ENCODE measurements at regions not wholly inside any gene's neighbourhood (a gene's known extent, or its start where the extent isn't known, plus 50 kb on each side); places are given as distances from the start of the nearest gene placed in this dataset.

GRCh38 chr5:67904366-67904765 lies 311.2 kb upstream of the PIK3R1 start:
- Histone ChIP-seq H3K79me2 (ENCODE audit: control insufficient read depth, low read length) (no peaks in the 10 kb centered on the region), H3F3A (ENCODE audit: control insufficient read depth, insufficient read depth) (no peaks in the 10 kb centered on the region), H3K4me2 (ENCODE audit: low read length) (no peak overlapping the region), H3K36me3 (ENCODE audit: control insufficient read depth, low read length) (no peaks in the 10 kb centered on the region), H3K9me3 (ENCODE audit: control insufficient read depth, insufficient read depth, low read length) (no peaks in the 10 kb centered on the region), H3K27ac (ENCODE audit: low read depth, low read length) (no peak overlapping the region), H3K4me3 (ENCODE audit: low read length) (no peak overlapping the region), H3K27me3 (ENCODE audit: control insufficient read depth, low read length) (no peaks in the 10 kb centered on the region), H3K4me1 (ENCODE audit: control insufficient read depth, low read length) (no peaks in the 10 kb centered on the region), H4K20me1 (ENCODE audit: control insufficient read depth, insufficient read depth, low read depth, low read length) (no peaks in the 10 kb centered on the region), H3K9me2 (replicated peaks; ENCODE audit: control insufficient read depth, low read length) (no peaks in the 10 kb centered on the region)
- TF ChIP-seq, protein P1, sequence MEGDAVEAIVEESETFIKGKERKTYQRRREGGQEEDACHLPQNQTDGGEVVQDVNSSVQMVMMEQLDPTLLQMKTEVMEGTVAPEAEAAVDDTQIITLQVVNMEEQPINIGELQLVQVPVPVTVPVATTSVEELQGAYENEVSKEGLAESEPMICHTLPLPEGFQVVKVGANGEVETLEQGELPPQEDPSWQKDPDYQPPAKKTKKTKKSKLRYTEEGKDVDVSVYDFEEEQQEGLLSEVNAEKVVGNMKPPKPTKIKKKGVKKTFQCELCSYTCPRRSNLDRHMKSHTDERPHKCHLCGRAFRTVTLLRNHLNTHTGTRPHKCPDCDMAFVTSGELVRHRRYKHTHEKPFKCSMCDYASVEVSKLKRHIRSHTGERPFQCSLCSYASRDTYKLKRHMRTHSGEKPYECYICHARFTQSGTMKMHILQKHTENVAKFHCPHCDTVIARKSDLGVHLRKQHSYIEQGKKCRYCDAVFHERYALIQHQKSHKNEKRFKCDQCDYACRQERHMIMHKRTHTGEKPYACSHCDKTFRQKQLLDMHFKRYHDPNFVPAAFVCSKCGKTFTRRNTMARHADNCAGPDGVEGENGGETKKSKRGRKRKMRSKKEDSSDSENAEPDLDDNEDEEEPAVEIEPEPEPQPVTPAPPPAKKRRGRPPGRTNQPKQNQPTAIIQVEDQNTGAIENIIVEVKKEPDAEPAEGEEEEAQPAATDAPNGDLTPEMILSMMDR (IDR thresholded peaks at IDR 0.05; ENCODE audit: low read depth, low read length, poor library complexity, severe bottlenecking) = no peak
- no peak for TF ChIP-seq EZH2phosphoT487 (IDR thresholded peaks at IDR 0.05; ENCODE audit: borderline replicate concordance, low read length)

GRCh38 chr5:67903656-67904055 lies 311.9 kb upstream of the PIK3R1 start:
- no peaks in the 10 kb centered on the region for H3K79me2 ChIP-seq (ENCODE audit: control insufficient read depth, low read length)
- H3K36me3 ChIP-seq (ENCODE audit: control insufficient read depth, low read length) = no peaks in the 10 kb centered on the region
- no peaks in the 10 kb centered on the region for H3K9me3 ChIP-seq (ENCODE audit: control insufficient read depth, insufficient read depth, low read length)
- no peak for TF ChIP-seq EZH2phosphoT487 (IDR thresholded peaks at IDR 0.05; ENCODE audit: borderline replicate concordance, low read length)
- TF ChIP-seq, protein P1 (IDR thresholded peaks at IDR 0.05; ENCODE audit: low read depth, low read length, poor library complexity, severe bottlenecking) = no peak
- no peak overlapping the region for H3K27ac ChIP-seq (ENCODE audit: low read depth, low read length)
- no peaks in the 10 kb centered on the region for H3K27me3 ChIP-seq (ENCODE audit: control insufficient read depth, low read length)
- H4K20me1 ChIP-seq (ENCODE audit: control insufficient read depth, insufficient read depth, low read depth, low read length) = no peaks in the 10 kb centered on the region
- H3F3A ChIP-seq (ENCODE audit: control insufficient read depth, insufficient read depth) = no peaks in the 10 kb centered on the region
- no peak overlapping the region for H3K4me2 ChIP-seq (ENCODE audit: low read length)
- H3K4me1 ChIP-seq (ENCODE audit: control insufficient read depth, low read length) = no peaks in the 10 kb centered on the region
- no peaks in the 10 kb centered on the region for H3K9me2 ChIP-seq (replicated peaks; ENCODE audit: control insufficient read depth, low read length)
- H3K4me3 ChIP-seq (ENCODE audit: low read length) = no peak overlapping the region

- TF ChIP-seq, protein P1 (IDR thresholded peaks at IDR 0.05; ENCODE audit: low read depth, low read length, poor library complexity, severe bottlenecking) = no peak
- no peak for TF ChIP-seq EZH2phosphoT487 (IDR thresholded peaks at IDR 0.05; ENCODE audit: borderline replicate concordance, low read length)
- no peaks in the 10 kb centered on the region for H3F3A ChIP-seq (ENCODE audit: control insufficient read depth, insufficient read depth)
- H3K79me2 ChIP-seq (ENCODE audit: control insufficient read depth, low read length) = no peaks in the 10 kb centered on the region
- no peaks in the 10 kb centered on the region for H3K27me3 ChIP-seq (ENCODE audit: control insufficient read depth, low read length)
- H3K4me2 ChIP-seq (ENCODE audit: low read length) = no peak overlapping the region
- no peak overlapping the region for H3K27ac ChIP-seq (ENCODE audit: low read depth, low read length)
- H3K4me1 ChIP-seq (ENCODE audit: control insufficient read depth, low read length) = no peaks in the 10 kb centered on the region
- no peaks in the 10 kb centered on the region for H4K20me1 ChIP-seq (ENCODE audit: control insufficient read depth, insufficient read depth, low read depth, low read length)
- no peaks in the 10 kb centered on the region for H3K9me3 ChIP-seq (ENCODE audit: control insufficient read depth, insufficient read depth, low read length)
- H3K36me3 ChIP-seq (ENCODE audit: control insufficient read depth, low read length) = no peaks in the 10 kb centered on the region
- H3K9me2 ChIP-seq (replicated peaks; ENCODE audit: control insufficient read depth, low read length) = no peaks in the 10 kb centered on the region
- no peak overlapping the region for H3K4me3 ChIP-seq (ENCODE audit: low read length)
Observed at GRCh38 chr5:67903121-67903520, 312.4 kb upstream of the PIK3R1 start.

DNA sequence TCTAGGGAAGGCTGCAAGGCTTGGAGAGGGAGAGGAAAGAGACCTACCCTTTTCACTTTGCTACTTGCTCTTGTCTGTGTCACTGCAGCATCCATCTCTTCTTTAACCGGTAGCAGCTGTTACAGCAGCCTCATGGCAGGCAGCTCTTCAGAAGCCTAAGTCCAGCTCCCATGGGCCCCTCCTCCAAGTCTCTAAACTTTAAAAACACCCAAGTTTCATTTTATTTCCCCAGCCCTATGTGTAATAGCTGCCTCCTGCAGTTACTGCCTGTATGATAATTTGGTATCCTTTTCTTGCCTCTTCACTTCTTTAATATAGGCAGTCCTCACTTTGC lies 313.1 kb upstream of the PIK3R1 start:
- H3F3A ChIP-seq (ENCODE audit: control insufficient read depth, insufficient read depth) = no peaks in the 10 kb centered on the region
- H3K9me3 ChIP-seq (ENCODE audit: control insufficient read depth, insufficient read depth, low read length) = no peaks in the 10 kb centered on the region
- H3K9me2 ChIP-seq (replicated peaks; ENCODE audit: control insufficient read depth, low read length) = no peaks in the 10 kb centered on the region
- H3K27ac ChIP-seq (ENCODE audit: low read depth, low read length) = no peak overlapping the region
- H3K79me2 ChIP-seq (ENCODE audit: control insufficient read depth, low read length) = no peaks in the 10 kb centered on the region
- no peaks in the 10 kb centered on the region for H4K20me1 ChIP-seq (ENCODE audit: control insufficient read depth, insufficient read depth, low read depth, low read length)
- H3K4me2 ChIP-seq (ENCODE audit: low read length) = no peak overlapping the region
- no peaks in the 10 kb centered on the region for H3K27me3 ChIP-seq (ENCODE audit: control insufficient read depth, low read length)
- no peaks in the 10 kb centered on the region for H3K4me1 ChIP-seq (ENCODE audit: control insufficient read depth, low read length)
- TF ChIP-seq, protein P1 (IDR thresholded peaks at IDR 0.05; ENCODE audit: low read depth, low read length, poor library complexity, severe bottlenecking) = no peak
- no peak for TF ChIP-seq EZH2phosphoT487 (IDR thresholded peaks at IDR 0.05; ENCODE audit: borderline replicate concordance, low read length)
- H3K4me3 ChIP-seq (ENCODE audit: low read length) = no peak overlapping the region
- no peaks in the 10 kb centered on the region for H3K36me3 ChIP-seq (ENCODE audit: control insufficient read depth, low read length)

All from DOHH2 (cell line).